Breast epithelium (tissue), 4 donors: ENCODE measurements at regions not wholly inside any gene's neighbourhood (a gene's known extent, or its start where the extent isn't known, plus 50 kb on each side); places are given as distances from the start of the nearest gene placed in this dataset.

Experiments used
- DNase-seq, 2 donors: peaks; one replicate each; pipeline ENCODE4 v3.0.0-alpha.2; 2019; ENCODE audit warnings: low spot score in 2 of 2
- H3K27ac ChIP-seq, 2 donors: fragments of 200-600 bp; sonication (generic) in 1 of 2; one replicate each; pipeline ENCODE4 v1.5.1; 2016 to 2019; ENCODE audit warnings: mild to moderate bottlenecking in 1 of 2
- H3K27me3 ChIP-seq, 2 donors: fragments of 200-600 bp; sonication (generic) in 1 of 2; one replicate each; pipeline versions ENCODE4 v1.5.1 to v1.6.0; 2017 to 2019; ENCODE audit warnings: control low read depth in 1 of 2, mild to moderate bottlenecking in 1 of 2
- H3K36me3 ChIP-seq: fragments of 200-600 bp; one replicate; pipeline ENCODE4 v1.5.1; 2019
- H3K4me1 ChIP-seq, 2 donors: fragments of 200-600 bp; sonication (generic); one replicate each; pipeline ENCODE4 v1.5.1; 2016 to 2019; ENCODE audit warnings: control low read depth in 1 of 2
- H3K4me3 ChIP-seq, 3 donors: fragments of 200-600 bp; sonication (generic); 1 replicate in 2 of 3; 2 replicates in 1 of 3; pipeline ENCODE4 v1.5.1; 2016 to 2019; ENCODE audit warnings: mild to moderate bottlenecking in 3 of 3, moderate library complexity in 2 of 3
- H3K9me3 ChIP-seq, 2 donors: fragments of 200-600 bp; sonication (generic) in 1 of 2; one replicate each; pipeline ENCODE4 v1.5.1; 2016 to 2019; ENCODE audit warnings: control low read depth in 1 of 2
- CTCF ChIP-seq, 3 donors: fragments of 450-650 bp; IDR thresholded peaks; one replicate each; pipeline ENCODE4 v1.5.1; 2016 to 2017; ENCODE audit warnings: antibody characterized with exemption in 3 of 3, mild to moderate bottlenecking in 3 of 3, moderate library complexity in 3 of 3
- POLR2A ChIP-seq: fragments of 450-650 bp; IDR thresholded peaks from one replicate; pipeline ENCODE4 v1.6.1; 2016; ENCODE audit warnings: antibody characterized with exemption, mild to moderate bottlenecking, moderate library complexity
- POLR2AphosphoS5 ChIP-seq, 3 donors: sonication (generic); formaldehyde crosslinking; IDR thresholded peaks; one replicate each; pipeline ENCODE4 v1.6.1; 2017; ENCODE audit warnings: antibody characterized with exemption in 3 of 3
- intact Hi-C: fragments of 100-400 bp; cut with DNase I; formaldehyde crosslinking; loops from one replicate; pipeline ENCODE4 v1.15.1; 2023; ENCODE audit warnings: low total_unique reads

GRCh38 chr7:118039963-118040489, 143.9 kb upstream of the LSM8 start:
- Histone ChIP-seq H3K4me1 (no peaks in the 10 kb centered on the region), H3K9me3 (no peaks in the 10 kb centered on the region), H3K27me3 (no peaks in the 10 kb centered on the region), H3K4me3 (no peak overlapping the region), H3K36me3 (no peaks in the 10 kb centered on the region), H3K27ac (no peak overlapping the region)
- intact Hi-C loops = no loop called here
- TF ChIP-seq CTCF (IDR thresholded peaks at IDR 0.05) (no peak), POLR2A (no peak), POLR2AphosphoS5 (IDR thresholded peaks at IDR 0.05) (no peak)
- DNase-seq = no peak

GRCh38 chr7:118040562-118040961, 143.4 kb upstream of the LSM8 start:
- no peaks in the 10 kb centered on the region for H3K9me3 ChIP-seq
- no peaks in the 10 kb centered on the region for H3K27me3 ChIP-seq
- H3K4me3 ChIP-seq = no peak overlapping the region
- TF ChIP-seq CTCF (IDR thresholded peaks at IDR 0.05) = no peak
- no peak for TF ChIP-seq POLR2AphosphoS5 (IDR thresholded peaks at IDR 0.05)
- TF ChIP-seq POLR2A = no peak
- H3K27ac ChIP-seq = no peak overlapping the region
- no peak for DNase-seq
- no peaks in the 10 kb centered on the region for H3K4me1 ChIP-seq
- no peaks in the 10 kb centered on the region for H3K36me3 ChIP-seq
- intact Hi-C loops = no loop called here

DNA sequence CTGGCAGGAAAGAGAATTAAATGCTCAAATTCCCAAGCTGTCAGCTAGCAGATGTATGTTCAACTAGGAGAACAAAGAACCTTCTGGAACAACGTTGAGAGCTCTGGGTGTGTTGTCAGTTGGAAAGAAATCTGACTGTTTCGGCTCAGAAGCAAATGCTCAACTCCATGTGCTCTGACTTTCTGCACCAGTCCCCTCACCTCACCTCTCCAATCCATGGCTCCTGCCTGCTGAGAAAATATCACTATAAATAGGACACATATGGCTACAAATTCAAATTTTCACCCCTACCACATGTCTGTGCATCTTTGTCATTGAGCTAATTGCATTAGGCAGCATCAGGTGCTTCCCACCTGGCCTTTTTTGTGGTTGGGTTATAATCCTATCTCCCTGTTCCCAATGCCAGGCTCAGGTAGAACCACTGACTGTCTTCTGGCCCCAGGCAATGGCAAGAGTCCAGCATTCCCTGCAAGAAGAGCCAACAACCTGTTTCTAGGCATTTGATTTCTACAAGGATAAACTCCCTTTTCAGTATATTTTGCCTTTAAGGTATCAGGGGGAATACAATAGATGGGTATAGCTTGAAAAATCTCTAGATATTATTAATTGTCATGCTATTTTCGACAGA, 142.6 kb upstream of the LSM8 start:
- Histone ChIP-seq H3K27me3 (no peaks in the 10 kb centered on the region), H3K4me1 (no peaks in the 10 kb centered on the region), H3K4me3 (no peak overlapping the region), H3K36me3 (no peaks in the 10 kb centered on the region), H3K27ac (no peak overlapping the region), H3K9me3 (no peaks in the 10 kb centered on the region)
- intact Hi-C loops = no loop called here
- peak; percentile 23 to 66 for DNase-seq
- TF ChIP-seq POLR2A (no peak), POLR2AphosphoS5 (IDR thresholded peaks at IDR 0.05) (no peak), CTCF (IDR thresholded peaks at IDR 0.05) (no peak)

DNA sequence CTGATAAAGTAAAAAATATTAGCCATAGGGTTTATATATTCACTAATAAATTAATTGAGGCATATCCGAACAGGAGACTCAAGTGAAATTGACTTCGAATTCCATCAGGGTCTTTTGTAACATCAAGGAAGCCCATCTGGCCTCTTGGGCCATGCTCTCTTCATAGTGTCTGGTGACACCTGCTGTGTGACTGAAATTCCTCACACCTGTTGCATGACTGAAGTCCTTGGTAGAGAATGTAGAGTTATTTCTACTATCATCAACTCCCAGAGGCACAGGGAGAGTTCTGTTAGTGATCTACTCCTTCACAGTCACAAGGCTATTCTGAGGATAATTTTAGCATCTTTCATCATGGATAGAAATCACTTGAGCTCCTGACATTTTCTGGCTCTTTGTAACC, 138.3 kb upstream of the LSM8 start:
- TF ChIP-seq CTCF (IDR thresholded peaks at IDR 0.05) (no peak), POLR2AphosphoS5 (IDR thresholded peaks at IDR 0.05) (no peak), POLR2A (no peak)
- no peak for DNase-seq
- H3K4me3 ChIP-seq = no peak overlapping the region
- H3K4me1 ChIP-seq = no peaks in the 10 kb centered on the region
- no peaks in the 10 kb centered on the region for H3K36me3 ChIP-seq
- intact Hi-C loops = no loop called here
- no peaks in the 10 kb centered on the region for H3K27me3 ChIP-seq
- H3K9me3 ChIP-seq = no peaks in the 10 kb centered on the region
- no peak overlapping the region for H3K27ac ChIP-seq

DNA sequence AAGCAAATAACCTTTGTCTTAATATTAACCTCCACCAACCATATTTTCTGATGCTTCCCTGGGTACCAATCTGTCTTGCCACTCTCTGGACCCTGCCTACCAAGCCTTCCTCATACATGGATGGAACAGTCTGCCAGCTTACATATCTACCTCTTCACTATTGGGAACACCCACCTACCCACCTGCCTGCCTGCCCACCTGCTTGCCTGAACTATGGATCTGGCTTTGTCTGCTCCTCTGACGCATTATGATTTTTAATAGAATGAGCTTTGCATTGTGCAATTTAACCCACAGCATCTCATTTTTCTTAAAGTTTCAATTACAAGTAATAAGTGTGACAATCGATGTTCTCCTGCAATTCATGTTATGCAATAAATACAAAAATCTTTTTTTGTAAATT, 137.9 kb upstream of the LSM8 start:
- Histone ChIP-seq H3K4me1 (no peaks in the 10 kb centered on the region), H3K27ac (no peak overlapping the region), H3K4me3 (no peak overlapping the region), H3K9me3 (no peaks in the 10 kb centered on the region), H3K27me3 (no peaks in the 10 kb centered on the region), H3K36me3 (no peaks in the 10 kb centered on the region)
- DNase-seq = no peak
- TF ChIP-seq CTCF (IDR thresholded peaks at IDR 0.05) (no peak), POLR2AphosphoS5 (IDR thresholded peaks at IDR 0.05) (no peak), POLR2A (no peak)
- intact Hi-C loops = no loop called here
